ENCODE measurements at regions not wholly inside any gene's neighbourhood (a gene's known extent, or its start where the extent isn't known, plus 50 kb on each side); places are given as distances from the start of the nearest gene placed in this dataset.

- no peak for DNase-seq (ENCODE audit: low read depth, low spot score)
- TF ChIP-seq CTCF (IDR thresholded peaks at IDR 0.05; ENCODE audit: insufficient read depth, low read length, missing control alignments), result no peak
- POLR2A ChIA-PET, result no interaction called here
- H3K4me3 ChIP-seq (ENCODE audit: low read depth, low read length), result no peak overlapping the region
- CTCF ChIA-PET, result no interaction called here
Observed at GRCh38 chr13:60757501-60758215, 360.6 kb downstream of the TDRD3 start.

DNA sequence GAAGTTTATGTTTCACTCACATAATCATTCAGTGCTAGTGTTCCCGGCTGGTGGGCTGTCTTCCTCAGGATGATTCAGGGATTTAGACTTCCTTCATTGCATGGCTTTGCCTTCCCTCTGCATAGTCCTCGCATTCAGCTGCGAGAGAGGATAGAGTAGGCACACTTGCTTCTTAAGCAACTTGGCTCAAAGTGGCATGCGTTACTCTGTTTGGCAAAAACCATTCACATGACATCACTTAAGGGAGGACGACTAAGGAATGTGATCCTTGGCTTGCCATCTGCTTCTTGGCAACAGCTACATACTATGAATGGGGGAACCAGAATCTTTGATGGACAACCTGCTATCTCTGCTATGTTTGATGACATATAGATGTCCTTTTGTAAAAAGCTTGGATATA is 359.3 kb downstream of the TDRD3 start:
- DNase-seq (ENCODE audit: low read depth, low spot score), result no peak
- no peak overlapping the region for H3K4me3 ChIP-seq (ENCODE audit: low read depth, low read length)
- POLR2A ChIA-PET, result no interaction called here
- no peak for TF ChIP-seq CTCF (IDR thresholded peaks at IDR 0.05; ENCODE audit: insufficient read depth, low read length, missing control alignments)
- CTCF ChIA-PET, result no interaction called here

DNA sequence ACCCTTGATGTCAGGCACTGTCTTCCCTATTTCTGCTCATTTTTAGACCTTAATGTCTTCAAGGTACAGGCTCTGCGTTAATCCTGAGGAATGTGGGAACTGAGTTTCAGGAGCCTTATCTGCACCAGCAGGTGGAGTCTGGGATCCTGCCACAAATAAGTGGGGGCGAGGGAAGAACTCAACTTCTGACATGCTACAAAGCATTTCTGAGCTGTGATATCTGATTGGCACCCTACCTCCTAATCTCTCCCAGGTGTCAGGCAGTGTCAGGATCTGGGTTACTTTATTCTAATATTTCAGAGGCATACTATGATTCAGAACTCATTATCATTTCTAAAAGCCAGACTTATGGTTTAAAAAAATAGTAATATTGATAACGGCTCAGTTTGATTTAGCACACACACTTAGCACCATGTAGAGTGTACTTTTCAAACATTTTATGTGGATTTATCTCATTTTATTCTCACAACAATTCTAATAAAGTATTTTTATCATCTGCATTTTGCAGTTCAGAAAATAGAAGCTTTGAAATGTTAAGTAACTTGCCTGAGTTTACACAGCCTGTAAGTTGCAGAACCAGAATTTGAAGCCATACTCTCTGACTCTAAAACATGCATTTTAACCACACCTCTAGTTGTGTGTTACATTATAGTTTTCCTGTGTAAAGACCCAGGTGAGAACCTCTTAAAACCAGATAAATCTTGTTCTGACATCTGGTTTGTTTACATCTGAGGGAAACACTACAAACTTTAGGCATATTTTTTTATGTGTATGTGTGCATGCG is 358.6 kb downstream of the TDRD3 start:
- no peak for TF ChIP-seq CTCF (IDR thresholded peaks at IDR 0.05; ENCODE audit: insufficient read depth, low read length, missing control alignments)
- CTCF ChIA-PET, result no interaction called here
- POLR2A ChIA-PET, result no interaction called here
- no peak for DNase-seq (ENCODE audit: low read depth, low spot score)
- H3K4me3 ChIP-seq (ENCODE audit: low read depth, low read length), result no peak overlapping the region

DNA sequence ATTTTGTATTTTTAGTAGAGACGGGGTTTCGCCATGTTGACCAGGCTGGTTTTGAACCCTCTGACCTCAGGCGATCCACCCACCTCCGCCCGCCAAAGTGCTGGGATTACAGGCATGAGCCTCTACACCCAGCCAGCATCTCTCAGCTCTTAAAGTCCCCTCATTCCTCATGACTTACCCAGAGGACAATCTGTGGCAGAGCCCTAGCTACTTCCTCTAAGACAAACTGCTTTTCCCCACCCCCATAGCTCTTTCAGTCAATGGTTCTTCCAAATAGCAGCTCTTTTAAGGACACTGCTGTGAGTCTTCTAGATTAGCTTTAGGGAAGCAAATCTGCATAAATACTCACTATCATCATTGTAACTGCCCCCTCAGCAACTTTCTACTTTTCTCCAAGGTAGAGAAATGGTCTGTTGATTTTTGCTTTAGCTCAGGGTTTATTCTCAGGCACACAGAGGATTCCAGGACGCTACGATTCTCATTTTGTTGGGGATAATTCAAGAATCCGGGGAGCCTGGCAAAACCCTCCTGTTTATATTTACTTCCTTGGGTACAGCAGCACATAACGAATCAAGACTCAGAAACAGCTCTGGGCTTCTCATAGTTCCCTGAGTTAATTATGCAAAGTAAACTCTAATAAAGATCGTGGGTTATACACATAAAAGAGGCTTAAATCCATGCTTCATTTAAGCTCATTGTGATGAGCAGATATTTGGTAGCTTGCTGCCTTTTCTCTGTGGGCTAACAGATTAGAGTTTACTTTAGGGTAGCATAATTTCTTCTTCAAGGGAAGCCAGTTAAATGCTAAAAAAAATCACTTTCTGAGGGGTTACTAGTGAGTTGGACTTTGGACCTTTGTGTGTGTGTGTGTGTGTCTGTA is 357.4 kb downstream of the TDRD3 start:
- TF ChIP-seq CTCF (IDR thresholded peaks at IDR 0.05; ENCODE audit: insufficient read depth, low read length, missing control alignments), result no peak
- H3K4me3 ChIP-seq (ENCODE audit: low read depth, low read length), result no peak overlapping the region
- POLR2A ChIA-PET, result no interaction called here
- DNase-seq (ENCODE audit: low read depth, low spot score), result no peak
- CTCF ChIA-PET, result no interaction called here

DNA sequence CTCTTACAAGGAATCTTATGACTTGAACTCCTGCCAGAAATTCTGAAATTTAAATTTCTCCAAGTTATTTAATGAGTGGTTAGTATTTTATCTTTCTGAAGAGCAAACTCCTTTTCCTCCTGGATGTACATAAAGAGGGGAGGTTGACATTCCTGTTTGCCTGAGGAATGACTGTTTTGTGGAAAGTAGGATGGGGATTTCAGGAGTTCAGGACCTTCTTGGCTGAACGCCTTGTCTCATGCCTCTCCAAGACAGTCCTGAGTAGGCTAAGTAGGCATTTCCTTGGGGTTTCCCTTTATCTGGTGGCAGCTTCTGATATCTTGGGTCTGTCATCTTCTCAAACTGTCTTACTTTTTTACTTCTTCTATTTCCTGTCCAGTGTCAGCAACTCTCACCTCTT is 356.6 kb downstream of the TDRD3 start:
- no peak for TF ChIP-seq CTCF (IDR thresholded peaks at IDR 0.05; ENCODE audit: insufficient read depth, low read length, missing control alignments)
- ChIA-PET CTCF (no interaction called here), POLR2A (no interaction called here)
- DNase-seq (ENCODE audit: low read depth, low spot score), result no peak
- H3K4me3 ChIP-seq (ENCODE audit: low read depth, low read length), result no peak overlapping the region

GRCh38 chr13:60745343-60745742 is 348.3 kb downstream of the TDRD3 start:
- CTCF ChIA-PET, result no interaction called here
- DNase-seq (ENCODE audit: low read depth, low spot score), result no peak
- POLR2A ChIA-PET, result no interaction called here
- no peak for TF ChIP-seq CTCF (IDR thresholded peaks at IDR 0.05; ENCODE audit: insufficient read depth, low read length, missing control alignments)
- no peak overlapping the region for H3K4me3 ChIP-seq (ENCODE audit: low read depth, low read length)

Data from AG04449 (cell line).